H7 (cell line): ENCODE measurements at regions not wholly inside any gene's neighbourhood (a gene's known extent, or its start where the extent isn't known, plus 50 kb on each side); places are given as distances from the start of the nearest gene placed in this dataset.
"Not testable (repeated sequence)": the region's sequence is repeated elsewhere in the genome, so short reads cannot be mapped to it uniquely, and the experiment has no call there.

Source experiments
- DNase-seq: peaks from one replicate; pipeline ENCODE4 v3.0.0; 2012
- H3K27me3 ChIP-seq: 2 replicates; pipeline ENCODE4 v1.6.0; 2011; ENCODE audit warnings: mild to moderate bottlenecking, low read length; ENCODE audit not compliant: control insufficient read depth, insufficient read depth
- H3K36me3 ChIP-seq: replicated peaks from 2 replicates; pipeline ENCODE4 v1.5.1; 2011; ENCODE audit warnings: low read length; ENCODE audit not compliant: control insufficient read depth, insufficient read depth
- H3K4me3 ChIP-seq: 2 replicates; pipeline ENCODE4 v1.5.1; 2011; ENCODE audit warnings: low read depth, mild to moderate bottlenecking, control low read depth, low read length, moderate library complexity; ENCODE audit not compliant: insufficient read depth

- Histone ChIP-seq H3K36me3 (no peaks in the 10 kb centered on the region), H3K27me3 (no peaks in the 10 kb centered on the region), H3K4me3 (no peak overlapping the region)
- DNase-seq = no peak
These were observed 76.1 kb upstream of the GPR6 start for GRCh38 chr6:109901976-109902375.

- no peak overlapping the region for H3K4me3 ChIP-seq
- H3K36me3 ChIP-seq = no peaks in the 10 kb centered on the region
- DNase-seq = no peak
- no peaks in the 10 kb centered on the region for H3K27me3 ChIP-seq
These were observed 75.2 kb upstream of the GPR6 start for GRCh38 chr6:109902870-109903269.

DNA sequence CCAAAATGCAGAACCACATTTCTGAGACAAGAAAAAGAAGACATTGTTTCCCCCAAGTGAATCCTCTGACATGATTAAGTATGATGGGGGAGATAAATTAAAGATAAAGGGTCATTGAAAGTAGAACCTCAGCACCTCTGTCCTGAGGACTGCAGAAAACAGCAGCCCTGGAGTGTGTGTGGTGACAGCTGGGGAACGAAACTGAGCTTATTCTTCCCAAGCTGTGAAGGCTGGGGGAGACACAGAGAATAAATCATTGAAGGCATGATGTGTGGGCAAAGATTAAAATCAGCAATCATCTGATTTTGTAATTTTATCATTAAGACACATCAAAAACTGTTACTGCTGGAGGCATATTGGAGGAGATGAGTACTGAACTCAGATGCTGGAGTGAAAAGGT, 67.5 kb upstream of the GPR6 start:
- no peak for DNase-seq
- no peaks in the 10 kb centered on the region for H3K36me3 ChIP-seq
- H3K4me3 ChIP-seq = no peak overlapping the region
- H3K27me3 ChIP-seq = no peaks in the 10 kb centered on the region

DNA sequence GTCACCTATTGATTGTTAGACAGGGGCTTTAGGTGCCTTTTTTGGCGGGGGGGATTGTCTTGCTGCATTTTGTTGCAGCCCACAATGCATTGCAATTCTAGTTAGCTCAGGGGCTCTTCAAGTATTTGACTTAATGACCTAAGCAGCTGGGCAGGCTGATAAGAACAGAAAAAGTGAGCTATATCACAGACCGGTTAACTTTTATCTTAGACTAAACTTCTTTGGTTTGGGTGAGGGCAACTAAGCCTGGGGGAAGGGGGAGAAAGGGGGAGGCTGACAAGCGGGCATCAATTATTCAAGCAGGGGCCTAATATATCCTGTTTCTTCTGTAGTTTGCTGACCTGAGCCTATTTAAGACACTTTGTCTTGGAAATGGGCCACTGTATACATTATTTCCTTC, 66.0 kb upstream of the GPR6 start:
- no peaks in the 10 kb centered on the region for H3K27me3 ChIP-seq
- no peaks in the 10 kb centered on the region for H3K36me3 ChIP-seq
- DNase-seq = no peak
- H3K4me3 ChIP-seq = no peak overlapping the region

GRCh38 chr6:109912952-109913351, 65.2 kb upstream of the GPR6 start:
- Histone ChIP-seq H3K4me3 (no peak overlapping the region), H3K27me3 (no peaks in the 10 kb centered on the region), H3K36me3 (no peaks in the 10 kb centered on the region)
- no peak for DNase-seq

- H3K36me3 ChIP-seq, H3K27me3 ChIP-seq, DNase-seq, H3K4me3 ChIP-seq: not testable (repeated sequence)
These were observed 62.4 kb upstream of the GPR6 start for GRCh38 chr6:109915748-109916147.

DNA sequence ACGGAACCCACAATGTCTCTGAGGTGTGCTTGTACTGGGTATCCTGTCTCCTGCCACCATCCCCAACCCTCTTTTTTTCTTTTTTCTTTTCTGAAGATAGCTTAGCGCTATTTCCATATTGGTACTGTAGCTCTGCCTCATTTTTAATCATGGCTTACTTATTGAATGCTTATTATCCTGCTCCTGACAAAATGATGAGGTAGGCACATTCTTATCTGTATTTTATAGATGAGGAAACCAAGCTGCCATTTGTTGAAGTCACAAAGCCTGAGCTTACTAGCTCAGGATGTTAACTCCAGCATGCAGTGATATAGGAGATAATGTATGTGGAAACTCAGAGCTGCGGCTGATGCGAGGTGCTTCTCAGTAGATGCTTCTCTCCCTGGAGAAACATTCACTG, 61.4 kb upstream of the GPR6 start:
- DNase-seq = no peak
- Histone ChIP-seq H3K36me3 (no peaks in the 10 kb centered on the region), H3K4me3 (no peak overlapping the region), H3K27me3 (no peaks in the 10 kb centered on the region)

DNA sequence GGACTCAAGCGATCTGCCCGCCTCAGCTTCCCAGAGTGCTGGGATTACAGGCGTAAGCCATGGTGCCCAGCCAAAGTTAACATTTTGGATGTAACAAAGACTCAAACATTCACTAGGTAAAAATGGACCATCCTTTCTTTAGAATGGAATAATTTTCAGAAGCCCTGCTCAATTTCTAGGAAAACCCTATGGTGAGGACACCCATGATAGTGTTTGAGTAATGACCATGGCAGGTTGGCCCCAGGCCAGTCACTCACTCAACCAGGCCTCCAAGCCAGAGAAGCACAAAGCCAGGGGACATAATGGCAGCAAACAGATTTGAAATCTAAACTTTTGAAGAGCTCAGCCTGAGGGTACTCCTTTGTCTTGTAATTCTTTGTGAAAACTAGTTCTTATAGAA, 59.9 kb upstream of the GPR6 start:
- no peak overlapping the region for H3K4me3 ChIP-seq
- no peaks in the 10 kb centered on the region for H3K36me3 ChIP-seq
- no peaks in the 10 kb centered on the region for H3K27me3 ChIP-seq
- no peak for DNase-seq

DNA sequence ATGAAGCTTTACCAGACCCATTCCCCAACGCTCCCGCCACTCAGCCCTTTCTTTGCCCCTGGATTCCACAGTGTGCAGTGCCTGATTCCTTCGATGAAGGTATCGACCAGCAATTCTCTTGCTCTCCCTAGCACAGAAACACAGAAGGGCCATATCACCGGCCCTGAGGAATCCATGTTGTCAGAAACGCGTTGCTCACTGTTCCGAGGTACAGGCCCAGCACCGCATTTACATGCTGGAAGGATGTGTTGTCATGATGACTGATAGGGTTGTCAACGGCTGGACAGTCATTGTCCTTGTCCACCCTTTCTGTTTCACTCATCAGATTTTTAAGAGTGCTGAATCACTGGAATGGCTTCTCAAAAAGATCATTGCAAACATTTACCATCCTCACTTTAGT, 57.2 kb upstream of the GPR6 start:
- no peaks in the 10 kb centered on the region for H3K36me3 ChIP-seq
- no peaks in the 10 kb centered on the region for H3K27me3 ChIP-seq
- no peak for DNase-seq
- H3K4me3 ChIP-seq = no peak overlapping the region

- Histone ChIP-seq H3K36me3 (no peaks in the 10 kb centered on the region), H3K4me3 (no peak overlapping the region), H3K27me3 (no peaks in the 10 kb centered on the region)
- DNase-seq = no peak
These were observed 55.3 kb upstream of the GPR6 start for GRCh38 chr6:109922851-109923250.

- H3K4me3 ChIP-seq = no peak overlapping the region
- no peaks in the 10 kb centered on the region for H3K36me3 ChIP-seq
- H3K27me3 ChIP-seq = no peaks in the 10 kb centered on the region
- DNase-seq = no peak
These were observed 53.0 kb upstream of the GPR6 start for GRCh38 chr6:109925075-109925474.

DNA sequence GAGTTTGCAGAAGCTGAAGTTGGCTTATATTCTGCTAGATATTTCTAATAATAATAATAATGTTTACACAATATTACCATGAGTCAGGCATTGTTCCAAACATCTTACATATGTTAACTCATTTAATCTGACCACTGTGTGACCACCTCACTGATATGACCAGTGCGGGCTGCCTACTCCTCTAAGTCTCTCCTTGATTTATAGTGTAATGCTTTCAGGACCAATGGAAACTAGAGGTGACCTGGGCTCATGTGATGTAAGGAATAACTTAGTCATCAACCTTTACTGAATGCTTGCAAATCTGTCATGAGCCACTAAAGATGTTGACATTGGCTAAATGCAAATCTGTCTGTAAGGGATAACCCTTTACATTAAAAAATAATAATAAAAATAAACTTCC, 51.1 kb upstream of the GPR6 start:
- Histone ChIP-seq H3K36me3 (no peaks in the 10 kb centered on the region), H3K27me3 (no peaks in the 10 kb centered on the region), H3K4me3 (no peak overlapping the region)
- no peak for DNase-seq
